Suprapubic skin (tissue), 4 donors: ENCODE measurements at regions not wholly inside any gene's neighbourhood (a gene's known extent, or its start where the extent isn't known, plus 50 kb on each side); places are given as distances from the start of the nearest gene placed in this dataset.

ENCODE experiments used
- DNase-seq, 2 donors: peaks; one replicate each; pipeline ENCODE4 v3.0.0-alpha.2; 2019; ENCODE audit warnings: low spot score in 2 of 2
- H3K27ac ChIP-seq: fragments of 200-600 bp; sonication (generic); one replicate; pipeline ENCODE4 v1.5.1; 2019
- H3K27me3 ChIP-seq: fragments of 200-600 bp; sonication (generic); one replicate; pipeline ENCODE4 v1.5.1; 2019
- H3K36me3 ChIP-seq: fragments of 200-600 bp; sonication (generic); one replicate; pipeline ENCODE4 v1.5.1; 2019
- H3K4me1 ChIP-seq: fragments of 200-600 bp; sonication (generic); one replicate; pipeline ENCODE4 v1.5.1; 2019
- H3K4me3 ChIP-seq: fragments of 200-600 bp; sonication (generic); one replicate; pipeline ENCODE4 v1.5.1; 2019; ENCODE audit warnings: mild to moderate bottlenecking
- H3K9me3 ChIP-seq: fragments of 200-600 bp; sonication (generic); one replicate; pipeline ENCODE4 v1.5.1; 2019
- CTCF ChIP-seq, 2 donors: fragments of 200-600 bp in 1 of 2; fragments of 450-650 bp in 1 of 2; sonication (generic) in 1 of 2; IDR thresholded peaks; one replicate each; pipeline ENCODE4 v1.5.1; 2016 to 2019; ENCODE audit warnings: antibody characterized with exemption in 2 of 2, mild to moderate bottlenecking in 1 of 2, moderate library complexity in 1 of 2
- EP300 ChIP-seq: sonication (generic); formaldehyde crosslinking; IDR thresholded peaks from one replicate; pipeline ENCODE4 v1.6.1; 2017; ENCODE audit warnings: antibody characterized with exemption
- POLR2A ChIP-seq, 2 donors: fragments of 450-650 bp; IDR thresholded peaks; one replicate each; pipeline ENCODE4 v1.6.1; 2017; ENCODE audit warnings: antibody characterized with exemption in 2 of 2, mild to moderate bottlenecking in 2 of 2, moderate library complexity in 2 of 2
- POLR2AphosphoS5 ChIP-seq, 3 donors: sonication (generic); formaldehyde crosslinking; IDR thresholded peaks; one replicate each; pipeline ENCODE4 v1.6.1; 2017; ENCODE audit warnings: antibody characterized with exemption in 3 of 3
- WGBS: methylation state at CpG from one replicate; pipeline ENCODE4 v1.1.5; 2018; 5-methylcytosine and 5-hydroxymethylcytosine counted together

GRCh38 chr6:26195376-26195923, 108.2 kb downstream of the HFE start:
- peak; percentile 90 to 94 for DNase-seq
- WGBS: 9% methylated on average over 23 of the region's 23 CpGs
- H3K27ac ChIP-seq: peak overlapping the region; percentile 57

GRCh38 chr6:26195924-26196845, 109.0 kb downstream of the HFE start:
- H3K4me3 ChIP-seq: peak overlapping the region; percentile 72
- DNase-seq: peak in 1 of 2 donors; percentile 63
- peaks cover 47% of the 10 kb centered on the region for H3K4me1 ChIP-seq
- no peaks in the 10 kb centered on the region for H3K36me3 ChIP-seq
- H3K27ac ChIP-seq: peak overlapping the region; percentile 90
- peaks cover 41% of the 10 kb centered on the region for H3K27me3 ChIP-seq
- TF ChIP-seq POLR2A (IDR thresholded peaks at IDR 0.05) (no peak), EP300 (no peak), CTCF (IDR thresholded peaks at IDR 0.05) (no peak), POLR2AphosphoS5 (IDR thresholded peaks at IDR 0.05) (no peak)
- WGBS: 24% methylated on average over 28 of the region's 28 CpGs
- H3K9me3 ChIP-seq: no peaks in the 10 kb centered on the region

More at GRCh38 chr6:26195376-26195923, 108.2 kb downstream of the HFE start:
- TF ChIP-seq POLR2A (IDR thresholded peaks at IDR 0.05) (no peak), POLR2AphosphoS5 (IDR thresholded peaks at IDR 0.05) (peak in 1 of 3 donors; percentile 44)
- H3K4me1 ChIP-seq: peaks cover 45% of the 10 kb centered on the region
- peak overlapping the region; percentile 72 for H3K4me3 ChIP-seq
- no peaks in the 10 kb centered on the region for H3K36me3 ChIP-seq
- H3K9me3 ChIP-seq: no peaks in the 10 kb centered on the region
- peaks cover 43% of the 10 kb centered on the region for H3K27me3 ChIP-seq

GRCh38 chr6:26196846-26197635, 109.8 kb downstream of the HFE start:
- Histone ChIP-seq H3K27me3 (peaks cover 45% of the 10 kb centered on the region), H3K4me1 (peaks cover 47% of the 10 kb centered on the region), H3K36me3 (no peaks in the 10 kb centered on the region), H3K27ac (peak overlapping the region; percentile 90), H3K9me3 (no peaks in the 10 kb centered on the region), H3K4me3 (peak overlapping the region; percentile 72)
- TF ChIP-seq POLR2A (IDR thresholded peaks at IDR 0.05) (peak; percentile 70 to 73), CTCF (IDR thresholded peaks at IDR 0.05) (no peak), POLR2AphosphoS5 (IDR thresholded peaks at IDR 0.05) (peak in 1 of 3 donors; percentile 70), EP300 (no peak)
- DNase-seq: peak in 1 of 2 donors; percentile 78
- WGBS: 1% methylated on average over 22 of the region's 51 CpGs

- no peak for DNase-seq
- peak overlapping the region; percentile 72 for H3K4me3 ChIP-seq
- TF ChIP-seq CTCF (IDR thresholded peaks at IDR 0.05): no peak
- TF ChIP-seq EP300: no peak
- TF ChIP-seq POLR2AphosphoS5 (IDR thresholded peaks at IDR 0.05): no peak
- TF ChIP-seq POLR2A (IDR thresholded peaks at IDR 0.05): no peak
- H3K27ac ChIP-seq: peak overlapping the region; percentile 90
- no peaks in the 10 kb centered on the region for H3K9me3 ChIP-seq
- peaks cover 45% of the 10 kb centered on the region for H3K27me3 ChIP-seq
- peaks cover 47% of the 10 kb centered on the region for H3K4me1 ChIP-seq
- H3K36me3 ChIP-seq: no peaks in the 10 kb centered on the region
Observed at GRCh38 chr6:26197636-26197932, 110.4 kb downstream of the HFE start.

- TF ChIP-seq POLR2AphosphoS5 (IDR thresholded peaks at IDR 0.05) (no peak), EP300 (no peak), CTCF (IDR thresholded peaks at IDR 0.05) (no peak), POLR2A (IDR thresholded peaks at IDR 0.05) (no peak)
- Histone ChIP-seq H3K4me3 (peak overlapping the region; percentile 72), H3K36me3 (no peaks in the 10 kb centered on the region), H3K27me3 (peaks cover 45% of the 10 kb centered on the region), H3K9me3 (no peaks in the 10 kb centered on the region), H3K27ac (peak overlapping the region; percentile 96), H3K4me1 (peaks cover 47% of the 10 kb centered on the region)
- peak in 1 of 2 donors; percentile 67 for DNase-seq
- 2% methylated on average over 26 of the region's 26 CpGs for WGBS
Observed at GRCh38 chr6:26197933-26198721, 110.9 kb downstream of the HFE start.
